HCT116 (cell line): ENCODE measurements at regions not wholly inside any gene's neighbourhood (a gene's known extent, or its start where the extent isn't known, plus 50 kb on each side); places are given as distances from the start of the nearest gene placed in this dataset.

Experiments used
- CTCF ChIP-seq, 3 experiments: fragments of 200-600 bp in 1 of 3; sonication (generic) in 1 of 3; IDR thresholded peaks in 2 of 3; conservative IDR thresholded peaks in 1 of 3; 2 replicates each; pipeline ENCODE4 v1.5.1; 2012 to 2017; ENCODE audit warnings: low read depth in 2 of 3, low read length in 2 of 3, antibody characterized with exemption in 1 of 3, borderline replicate concordance in 1 of 3, control low read depth in 1 of 3, mild to moderate bottlenecking in 1 of 3, mixed read lengths in 1 of 3, mixed run types in 1 of 3, moderate library complexity in 1 of 3; ENCODE audit not compliant: insufficient read depth in 1 of 3
- EGR1 ChIP-seq: IDR thresholded peaks from 2 replicates; pipeline ENCODE4 v1.6.1; 2012; ENCODE audit warnings: low read depth
- JUND ChIP-seq: IDR thresholded peaks from 2 replicates; pipeline ENCODE4 v1.6.1; 2012
- POLR2AphosphoS5 ChIP-seq: IDR thresholded peaks from 2 replicates; pipeline ENCODE4 v1.6.1; 2011; ENCODE audit warnings: mild to moderate bottlenecking, low read depth, low read length, moderate library complexity
- RAD21 ChIP-seq: IDR thresholded peaks from 2 replicates; pipeline ENCODE4 v1.6.1; 2012; ENCODE audit warnings: low read depth, mild to moderate bottlenecking
- ZBTB33 ChIP-seq: IDR thresholded peaks from 2 replicates; pipeline ENCODE4 v1.6.1; 2011; ENCODE audit warnings: mild to moderate bottlenecking, low read length, moderate library complexity; ENCODE audit not compliant: insufficient replicate concordance; ENCODE audit errors: extremely low read depth

- no peak for TF ChIP-seq CTCF (IDR thresholded peaks at IDR 0.05 in 2 of 3, conservative IDR thresholded peaks at IDR 0.05 in 1 of 3; ENCODE audit: borderline replicate concordance in 1 of 3, insufficient read depth in 1 of 3, low read depth in 2 of 3, low read length in 2 of 3)
- TF ChIP-seq JUND, result no peak
- TF ChIP-seq ZBTB33, result no peak
- TF ChIP-seq RAD21, result no peak
- TF ChIP-seq EGR1, result no peak
- TF ChIP-seq POLR2AphosphoS5, result no peak
These were observed 247.0 kb upstream of the MEF2C start for GRCh38 chr5:89129941-89130340.
